Transverse colon (tissue), 4 donors: ENCODE measurements at regions not wholly inside any gene's neighbourhood (a gene's known extent, or its start where the extent isn't known, plus 50 kb on each side); places are given as distances from the start of the nearest gene placed in this dataset.

Experiments used
- CTCF ChIP-seq, 5 experiments: fragments of 200-600 bp in 3 of 5; fragments of 450-650 bp in 2 of 5; sonication (generic) in 3 of 5; IDR thresholded peaks; 1 replicate in 2 of 5; 2 replicates in 3 of 5; pipeline ENCODE4 v1.5.1; 2016 to 2017; ENCODE audit warnings: antibody characterized with exemption in 5 of 5, inconsistent platforms in 3 of 5, mild to moderate bottlenecking in 2 of 5, moderate library complexity in 1 of 5
- EP300 ChIP-seq: sonication (generic); formaldehyde crosslinking; IDR thresholded peaks from one replicate; pipeline ENCODE4 v1.6.1; 2017; ENCODE audit warnings: antibody characterized with exemption, low read depth
- POLR2A ChIP-seq: fragments of 450-650 bp; IDR thresholded peaks from one replicate; pipeline ENCODE4 v1.6.1; 2016; ENCODE audit warnings: antibody characterized with exemption, mild to moderate bottlenecking, moderate library complexity
- POLR2AphosphoS5 ChIP-seq, 3 donors: sonication (generic); formaldehyde crosslinking; IDR thresholded peaks; one replicate each; pipeline ENCODE4 v1.6.1; 2016; ENCODE audit warnings: antibody characterized with exemption in 3 of 3

- TF ChIP-seq CTCF (IDR thresholded peaks at IDR 0.05), result no peak
- TF ChIP-seq POLR2A, result no peak
- no peak for TF ChIP-seq POLR2AphosphoS5 (IDR thresholded peaks at IDR 0.05)
- no peak for TF ChIP-seq EP300
Observed at GRCh38 chr1:69109277-69109676, 458.4 kb upstream of the LRRC7 start.
